Fibroblast of skin of scalp (primary cell): ENCODE measurements at regions not wholly inside any gene's neighbourhood (a gene's known extent, or its start where the extent isn't known, plus 50 kb on each side); places are given as distances from the start of the nearest gene placed in this dataset.
A peak's percentile ranks its signal among the peaks of the same experiment; 100 is the strongest.
"Not testable (repeated sequence)": the region's sequence is repeated elsewhere in the genome, so short reads cannot be mapped to it uniquely, and the experiment has no call there.

ENCODE experiments used
- DNase-seq: peaks from one replicate; pipeline ENCODE4 v3.0.0-alpha.2; 2013

DNA sequence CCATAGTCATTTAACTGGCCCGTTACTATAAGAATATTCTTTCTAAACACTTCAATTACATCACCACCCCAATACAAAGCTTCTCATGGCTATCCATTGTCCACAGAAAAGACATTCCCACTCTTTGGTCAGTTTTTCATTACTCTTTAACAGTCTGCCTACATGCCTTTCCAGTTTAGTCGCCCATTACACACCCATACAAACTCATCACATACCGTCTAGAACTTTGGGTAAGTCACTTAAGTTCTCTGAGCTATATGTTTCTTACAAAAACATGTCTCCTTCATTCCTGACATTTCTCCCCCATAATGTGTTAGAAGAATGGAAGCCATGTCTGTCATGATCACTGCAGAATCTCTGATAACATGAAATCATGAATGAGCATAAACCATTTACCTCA, 108.2 kb upstream of the STK17B start:
- peak; percentile 70 for DNase-seq

DNA sequence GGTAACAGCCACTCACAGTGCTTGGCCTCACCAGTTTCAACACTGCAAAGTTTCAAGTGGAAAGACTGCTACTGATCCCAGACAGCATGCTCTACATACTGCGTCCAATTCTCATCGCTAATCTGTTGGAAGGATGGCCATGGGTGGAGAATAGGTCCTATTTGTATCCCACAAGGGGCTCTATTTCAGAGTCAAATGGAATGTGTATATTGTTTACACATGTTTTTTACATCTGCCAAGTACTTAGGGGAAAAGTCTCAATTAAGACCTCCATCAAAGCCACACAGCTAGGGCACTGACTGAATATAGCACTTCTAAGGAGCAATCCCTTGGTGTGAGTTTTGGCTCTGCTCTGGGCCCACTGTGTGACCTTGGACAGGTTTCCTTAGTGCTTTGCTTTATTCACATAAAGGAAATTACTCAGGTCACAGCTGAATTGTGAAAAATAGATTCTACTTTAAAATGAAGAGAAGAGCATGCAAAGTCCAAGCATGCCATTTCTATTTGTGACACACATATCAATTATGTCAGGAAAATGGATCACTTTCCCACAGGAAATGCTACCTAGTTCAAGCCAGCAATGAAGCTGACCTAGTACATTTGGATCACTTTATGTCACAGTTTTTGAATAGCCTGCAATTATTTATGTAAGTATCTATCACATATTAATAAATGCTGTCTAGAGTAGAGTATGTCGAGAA, 112.9 kb upstream of the STK17B start:
- DNase-seq = peak; percentile 37

DNA sequence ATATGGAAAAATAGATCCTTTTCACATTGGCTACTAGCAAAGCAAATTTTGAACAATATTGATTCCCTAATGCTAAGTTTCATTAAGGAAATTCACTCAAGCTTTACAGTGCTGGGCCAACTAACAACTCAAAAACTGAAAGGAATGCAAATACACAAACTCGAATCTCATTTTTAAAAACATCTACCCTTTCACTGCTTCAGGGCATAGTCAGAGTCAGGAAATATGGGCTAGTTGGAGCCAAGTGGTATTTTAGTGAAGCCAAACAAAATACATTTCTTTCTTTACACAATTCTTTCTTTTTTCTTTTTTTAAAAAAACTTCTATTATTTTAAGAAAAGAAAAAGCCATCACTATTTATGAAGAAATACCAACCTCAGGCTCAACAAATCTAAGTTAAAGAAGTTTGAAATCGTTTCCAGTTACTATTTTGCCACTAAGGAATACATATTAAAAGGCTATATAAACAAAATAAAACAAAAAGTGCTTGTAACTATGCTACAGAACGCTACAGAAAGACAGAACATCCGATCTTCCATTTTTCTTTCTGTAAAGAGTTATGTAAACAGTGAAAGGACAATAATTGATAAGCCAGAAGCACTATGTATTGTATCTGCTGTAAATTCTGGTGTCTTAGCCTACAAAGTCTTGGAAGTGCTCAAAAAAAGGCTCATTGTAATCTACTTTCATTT, 113.6 kb upstream of the STK17B start:
- peak; percentile 70 for DNase-seq

DNA sequence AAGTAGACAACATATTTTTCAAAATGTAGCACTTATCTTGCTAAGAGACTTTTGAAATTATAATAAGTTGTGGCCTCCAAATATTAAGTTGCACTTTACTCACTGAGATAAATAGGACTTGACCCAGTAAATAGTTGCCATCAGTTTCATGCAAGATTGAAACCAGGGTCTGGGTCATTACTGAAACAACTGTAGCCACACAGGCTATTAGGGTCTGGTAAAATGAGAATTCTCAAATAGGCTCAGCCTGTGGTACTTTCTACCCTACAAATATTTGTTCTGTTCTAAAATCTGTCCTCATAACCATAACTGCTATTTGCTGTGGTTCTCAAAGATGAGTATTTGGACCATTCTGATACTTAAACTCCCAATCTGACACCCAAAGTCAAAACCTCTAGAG, 115.4 kb upstream of the STK17B start:
- DNase-seq = no peak

DNA sequence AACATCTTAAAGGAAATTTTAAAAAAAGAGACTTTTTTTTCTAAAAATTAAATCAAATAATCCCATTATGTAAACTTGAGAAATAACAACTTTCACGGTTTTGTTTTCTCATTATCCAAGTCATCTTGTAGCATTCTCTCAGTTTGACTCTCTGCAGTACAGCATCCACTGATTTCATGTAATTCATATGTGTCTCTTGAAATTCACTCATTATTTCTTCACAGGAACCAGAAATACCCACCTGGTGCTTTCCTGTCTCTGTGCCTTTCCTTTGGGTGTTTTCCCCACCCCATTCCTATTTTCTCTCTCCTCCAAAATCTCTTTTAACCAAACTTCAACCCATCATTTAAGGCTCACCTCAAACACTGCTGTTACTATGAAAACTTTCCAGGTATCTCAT, 116.1 kb upstream of the STK17B start:
- DNase-seq = no peak

DNA sequence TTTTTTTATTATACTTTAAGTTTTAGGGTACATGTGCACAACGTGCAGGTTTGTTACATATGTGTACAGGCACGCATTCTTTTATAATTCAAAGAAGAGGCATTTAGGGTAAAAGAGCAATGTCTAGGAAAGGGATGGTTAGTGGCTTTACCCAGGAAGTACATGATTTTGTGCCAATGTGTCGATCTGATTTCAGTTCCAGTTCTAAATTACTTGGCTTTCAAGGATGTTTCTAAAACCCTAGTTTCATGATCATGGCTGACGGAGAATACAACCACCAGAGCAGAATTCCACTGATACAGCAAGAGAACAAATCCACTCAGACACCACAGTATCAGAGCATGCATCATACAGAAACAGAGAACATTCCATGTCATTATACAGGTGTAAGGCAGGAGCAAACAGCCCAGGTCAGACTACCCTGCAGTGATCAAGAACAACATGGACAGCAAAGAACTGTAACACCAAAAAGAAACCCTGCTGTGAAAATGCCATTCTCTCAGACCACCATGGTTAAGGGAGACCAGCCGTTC, 116.7 kb upstream of the STK17B start:
- no peak for DNase-seq

DNA sequence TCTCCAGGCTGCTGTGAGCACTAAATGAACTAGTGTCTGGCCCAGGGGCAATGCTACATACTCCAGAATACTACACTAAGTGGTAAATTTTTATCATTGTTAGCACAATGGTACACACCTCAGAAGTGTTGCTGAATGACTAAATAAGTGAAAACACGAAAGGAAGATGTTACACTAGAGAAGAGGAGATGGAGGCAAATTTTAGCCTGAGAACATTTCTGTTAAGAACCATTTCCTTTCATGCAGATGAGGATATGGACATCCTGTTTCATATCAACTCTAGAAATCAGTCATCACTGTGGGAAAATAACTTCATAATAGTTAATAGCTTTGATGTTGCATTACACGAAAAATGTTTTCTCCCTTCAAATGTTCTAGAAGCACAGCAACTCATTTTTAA, 117.6 kb upstream of the STK17B start:
- no peak for DNase-seq

DNA sequence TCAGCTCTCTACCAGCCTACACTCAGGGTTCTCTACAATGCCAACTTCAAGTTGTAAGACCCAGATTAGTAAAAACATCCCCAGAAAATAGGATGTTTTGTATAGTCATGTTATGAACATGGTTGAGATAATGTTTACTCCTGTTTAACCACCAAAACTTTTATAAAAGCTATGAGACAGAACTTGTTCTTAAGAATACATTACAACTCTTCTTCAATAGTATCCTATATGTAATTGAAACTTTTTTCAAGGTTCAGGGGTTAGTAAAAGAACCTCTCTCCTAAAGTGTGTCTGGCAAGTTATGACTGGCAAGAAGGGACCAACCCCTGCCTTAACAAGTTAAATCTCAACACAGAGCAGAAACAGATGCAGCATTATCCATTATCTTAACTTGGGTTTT, 118.8 kb upstream of the STK17B start:
- no peak for DNase-seq

DNA sequence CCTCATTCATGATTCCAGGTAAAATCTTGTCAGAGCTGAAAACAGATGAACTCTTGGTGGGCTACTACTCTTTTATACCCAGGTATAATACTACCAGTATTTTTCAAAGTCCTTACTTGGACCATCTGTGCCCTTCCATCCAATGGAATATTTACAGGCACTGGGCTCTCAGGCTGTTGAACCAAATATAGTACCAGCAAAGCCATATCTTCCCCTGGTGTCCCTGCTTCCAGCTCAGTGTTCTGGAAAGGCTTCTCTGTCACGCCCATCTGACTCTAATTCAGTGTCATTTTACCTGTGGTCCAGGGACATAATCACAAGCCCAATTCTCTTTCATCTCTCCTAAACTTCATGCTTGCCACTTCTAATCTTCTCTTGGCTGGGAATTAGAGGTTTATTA, 119.2 kb upstream of the STK17B start:
- no peak for DNase-seq

DNA sequence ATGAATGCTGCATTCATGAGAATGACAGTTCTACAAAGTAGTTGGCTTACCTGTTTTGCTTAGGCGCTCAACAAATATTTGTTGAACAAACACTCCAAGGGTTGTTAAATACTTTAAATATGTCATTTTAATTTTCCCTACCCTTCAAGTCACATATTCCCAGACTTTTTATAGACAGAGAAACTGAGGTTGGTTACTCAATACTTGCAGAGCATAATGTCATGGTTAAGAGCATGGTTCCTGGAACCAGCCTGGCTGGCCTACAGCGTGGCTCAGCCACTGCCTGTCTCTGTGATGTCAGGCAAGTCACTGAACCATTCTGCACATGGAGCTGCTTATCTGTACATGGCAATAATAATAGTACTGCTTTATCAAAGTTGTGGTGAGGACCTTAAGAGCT, 120.0 kb upstream of the STK17B start:
- DNase-seq = no peak

DNA sequence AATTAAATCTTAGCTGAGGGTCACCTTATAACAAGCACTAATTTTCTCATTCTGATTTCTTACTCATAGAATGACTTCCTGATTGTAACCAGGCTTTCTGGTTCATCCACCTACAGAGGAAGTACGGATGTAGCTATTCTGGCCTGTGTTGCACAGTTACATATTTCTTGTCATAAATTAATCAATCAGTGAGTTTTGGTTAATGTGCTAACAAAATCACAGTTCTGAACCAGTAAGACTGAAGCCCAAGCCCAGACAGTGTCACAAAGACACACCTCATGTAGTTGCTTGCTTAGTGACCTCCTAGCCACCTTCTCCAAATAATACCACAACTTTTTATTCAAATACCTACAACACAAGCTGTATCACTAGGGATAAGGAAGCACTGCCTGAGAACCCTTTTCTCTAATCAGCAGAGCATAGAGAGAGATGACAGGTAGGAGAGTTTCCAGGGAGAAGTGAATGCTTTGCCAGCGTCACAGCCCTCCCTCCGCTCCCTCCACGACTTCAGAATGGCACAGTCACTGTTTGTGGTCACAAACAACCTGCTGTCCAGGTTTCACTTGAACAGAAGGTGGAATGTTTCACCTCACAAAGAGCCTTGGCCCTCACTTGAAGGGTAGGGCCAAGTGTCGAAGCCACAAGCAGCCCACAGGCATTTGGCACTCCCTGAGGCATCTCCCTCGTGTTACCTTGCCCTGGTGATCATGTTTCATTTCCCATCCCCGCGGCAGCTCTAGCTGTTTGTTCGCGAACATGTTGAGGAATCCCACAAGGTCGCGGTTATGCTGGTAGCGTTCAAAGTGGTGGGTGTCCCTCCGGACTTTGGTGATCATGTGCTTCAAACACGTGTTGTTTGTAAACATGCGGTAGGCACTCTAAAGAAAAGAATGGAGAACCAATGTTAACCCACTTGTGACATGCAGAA, 120.8 kb upstream of the STK17B start:
- no peak for DNase-seq

DNA sequence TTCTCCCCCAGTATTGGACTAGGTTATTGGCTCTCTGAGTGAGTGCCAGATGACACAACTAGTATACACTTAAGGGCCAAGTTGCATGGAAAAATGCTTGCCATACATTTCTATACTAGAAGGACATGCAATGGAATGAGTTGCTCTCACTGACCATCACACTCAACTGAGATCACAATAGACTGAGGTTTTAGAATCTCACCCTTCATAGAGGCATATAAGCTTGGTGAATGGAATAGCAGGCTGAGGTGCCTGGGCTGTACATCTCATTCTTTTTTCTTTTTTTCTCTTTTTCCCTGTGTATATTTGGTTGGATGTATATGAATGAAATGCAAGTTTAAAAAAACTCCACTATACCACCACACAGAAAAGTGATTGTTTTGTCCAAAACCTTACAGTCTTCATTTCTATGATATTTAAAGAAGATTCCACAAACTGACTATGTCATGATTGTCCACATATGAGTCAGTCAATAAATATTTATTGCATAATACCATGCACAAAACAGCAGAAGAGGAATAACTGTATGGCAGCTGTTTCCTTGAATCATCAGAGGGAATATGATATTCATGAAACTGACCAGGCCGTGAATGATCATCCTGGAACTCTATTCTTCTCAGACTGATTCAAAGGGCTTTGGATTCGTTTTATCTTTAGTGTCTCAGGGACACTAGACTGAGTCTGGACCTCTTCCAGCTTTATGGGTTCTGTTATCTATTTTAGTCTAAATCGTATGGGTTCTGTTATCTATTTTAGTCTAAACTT, 122.6 kb upstream of the STK17B start:
- peak; percentile 87 for DNase-seq

DNA sequence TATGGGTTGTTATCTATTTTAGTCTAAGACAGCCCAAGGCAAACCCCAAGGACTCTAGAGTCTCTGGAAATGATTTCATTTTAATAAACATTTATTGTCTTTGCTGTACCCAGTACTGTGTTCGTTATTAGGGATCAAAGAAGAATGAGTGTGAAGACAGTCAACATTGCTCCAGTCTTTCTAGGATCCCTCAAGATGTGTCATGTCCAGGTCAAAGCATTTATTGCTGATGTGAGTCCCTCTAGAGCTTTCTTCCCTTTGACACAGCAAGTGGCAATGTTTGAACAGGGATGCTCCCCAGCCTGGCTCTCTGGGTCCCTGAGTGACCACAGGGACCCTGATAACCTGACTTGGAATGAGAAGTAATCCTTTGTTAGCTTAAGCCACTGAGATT, 123.1 kb upstream of the STK17B start:
- no peak for DNase-seq

DNA sequence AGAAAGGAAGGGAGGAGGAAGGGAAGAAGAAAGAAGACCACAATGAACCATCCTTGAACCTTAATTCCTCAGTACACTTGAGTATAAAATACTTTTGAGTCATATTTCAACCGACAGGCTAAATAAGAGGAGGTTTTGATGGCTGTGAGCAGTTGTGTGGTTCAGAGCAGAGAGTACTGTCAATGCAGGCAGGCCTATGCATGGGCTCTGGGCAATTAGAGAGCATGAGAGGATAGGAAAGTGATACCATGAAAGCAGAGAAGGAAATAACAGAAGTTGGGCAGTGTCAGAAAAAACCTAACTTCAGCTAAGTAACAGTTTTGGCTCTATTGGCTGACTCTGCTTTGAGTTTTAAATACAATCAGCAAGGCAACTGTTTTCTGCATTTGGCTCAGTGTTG, 123.6 kb upstream of the STK17B start:
- no peak for DNase-seq

DNA sequence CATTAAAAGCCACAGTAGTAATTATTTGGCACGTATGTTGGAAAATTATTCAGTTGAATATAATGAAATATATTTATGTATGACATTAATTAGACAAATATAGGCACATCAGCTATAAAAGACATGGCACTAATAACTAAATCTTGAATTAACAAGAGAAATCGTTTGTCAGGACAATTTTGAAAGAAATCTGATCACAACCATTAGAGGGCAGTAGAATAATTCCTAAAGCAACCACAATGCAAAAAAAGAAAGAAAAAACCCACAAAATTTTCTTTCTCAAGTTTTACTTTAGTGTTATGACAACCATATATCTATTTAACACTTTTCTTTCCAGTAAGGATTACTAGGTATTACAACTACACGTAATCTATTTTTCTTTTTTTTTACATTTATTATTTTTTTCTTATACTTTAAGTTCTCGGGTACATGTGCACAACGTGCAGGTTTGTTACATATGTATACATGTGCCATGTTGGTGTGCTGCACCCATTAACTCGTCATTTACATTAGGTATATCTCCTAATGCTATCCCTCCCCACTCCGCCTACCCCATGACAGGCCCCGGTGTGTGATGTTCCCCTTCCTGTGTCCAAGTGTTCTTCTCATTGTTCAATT, 126.8 kb upstream of the STK17B start:
- DNase-seq = not testable (repeated sequence)

DNA sequence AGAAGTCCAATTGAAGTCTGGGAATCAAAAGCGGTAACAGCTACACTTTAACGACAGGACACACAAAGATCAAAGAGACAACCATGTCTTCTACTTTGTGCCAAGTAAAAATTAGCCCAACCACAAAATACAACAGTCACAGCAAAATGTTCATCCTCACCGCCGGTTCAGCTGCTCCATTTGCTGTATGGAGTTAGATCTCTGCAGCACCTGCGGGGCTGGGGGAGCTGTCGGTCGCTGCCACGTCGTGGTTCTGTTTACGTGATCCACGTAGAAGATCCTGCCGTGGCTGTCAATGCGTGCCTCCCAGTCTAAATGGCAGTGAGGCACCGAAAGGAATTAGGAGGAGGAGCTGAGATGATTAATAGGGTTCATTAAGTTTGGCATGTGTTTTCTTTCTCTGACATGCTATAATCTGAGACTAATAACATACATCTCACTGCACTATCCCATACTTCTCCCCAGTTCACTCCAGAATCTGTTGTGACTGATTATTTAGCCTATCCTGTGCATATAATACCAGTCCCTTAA, 136.5 kb upstream of the STK17B start:
- peak; percentile 47 for DNase-seq

DNA sequence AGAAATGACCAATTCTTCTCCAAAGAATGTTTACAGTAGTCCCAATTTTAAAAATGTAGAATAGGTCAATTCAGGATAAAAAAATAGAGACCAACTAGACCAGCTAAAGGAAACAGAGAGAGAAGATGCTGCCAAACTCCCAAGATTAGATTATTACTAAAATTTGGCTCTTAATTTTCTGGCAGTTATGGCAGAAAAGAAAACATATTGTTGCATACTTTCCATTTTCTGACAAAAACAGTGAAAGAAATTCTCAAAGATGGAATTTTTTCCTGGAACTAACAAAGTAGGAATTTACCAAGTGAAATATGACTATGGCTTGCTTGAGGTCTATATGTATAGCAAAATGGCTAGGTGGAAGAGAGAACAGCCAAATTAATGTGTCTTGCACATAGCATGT, 138.3 kb upstream of the STK17B start:
- peak; percentile 71 for DNase-seq

DNA sequence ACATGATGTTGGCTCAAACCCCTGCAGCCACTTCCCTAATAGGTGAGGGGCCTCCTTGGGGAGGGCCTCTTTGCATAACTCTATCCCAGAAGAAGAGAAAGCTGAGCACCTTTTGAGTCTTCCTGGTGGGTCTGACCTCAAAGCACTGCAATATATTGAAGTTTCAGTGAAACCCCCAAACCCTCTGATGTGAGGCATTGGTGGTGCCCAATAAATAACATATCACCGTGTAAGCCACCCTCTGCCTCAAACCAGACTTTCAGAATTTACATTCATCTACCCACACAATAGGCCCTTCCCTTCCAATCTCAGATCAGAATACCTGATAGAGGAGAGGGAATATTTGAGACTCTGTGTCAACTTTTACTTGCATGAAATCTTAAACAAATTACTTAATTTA, 142.8 kb upstream of the STK17B start:
- DNase-seq = no peak

DNA sequence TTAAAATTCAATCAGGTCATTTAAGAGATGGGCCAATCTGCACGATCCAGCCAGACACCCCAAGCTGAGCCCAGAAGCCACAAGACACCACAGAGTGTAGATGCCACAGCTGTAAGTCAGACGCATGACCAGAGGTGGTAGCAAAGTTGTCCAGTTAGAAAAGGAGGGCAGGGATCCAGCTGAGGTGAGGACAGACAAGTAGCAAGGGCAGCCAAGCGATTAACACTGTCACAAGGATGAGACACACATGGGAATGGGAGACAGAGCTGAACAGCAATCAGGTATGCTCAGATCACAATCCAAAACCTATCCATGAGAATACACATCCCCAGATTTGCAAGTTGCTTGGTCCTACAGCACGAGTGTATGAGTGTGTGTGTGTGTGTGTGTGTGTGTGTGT, 143.4 kb upstream of the STK17B start:
- DNase-seq = peak; percentile 71

DNA sequence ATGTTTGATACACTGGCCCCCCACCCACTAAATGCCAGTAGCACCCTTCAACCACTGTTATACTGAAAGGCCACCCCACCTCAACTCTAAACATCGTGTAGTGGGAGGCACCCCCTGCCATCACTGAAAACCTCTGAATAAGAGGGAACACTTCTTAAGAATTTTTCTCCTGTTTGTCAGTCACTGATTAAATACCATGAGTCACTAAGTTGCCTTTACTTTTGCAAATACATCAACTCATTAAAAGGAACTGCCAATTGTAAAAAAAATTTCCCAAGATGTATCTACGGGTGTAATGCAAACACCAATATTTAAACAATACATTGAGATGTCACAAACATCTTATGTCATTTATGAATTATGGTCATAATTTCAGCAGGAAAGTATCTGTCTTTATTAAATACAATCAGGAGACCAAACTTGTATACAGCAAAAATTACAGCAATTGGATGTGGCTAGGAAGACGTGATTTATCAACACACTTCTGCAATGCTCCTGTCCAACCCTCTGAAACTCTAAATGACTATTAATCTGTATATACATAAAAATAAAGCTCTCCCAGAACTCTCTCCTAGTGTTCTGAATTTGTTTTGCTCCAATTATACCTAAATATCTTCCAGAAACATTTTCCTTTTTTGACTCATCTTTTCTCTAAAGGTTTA, 144.1 kb upstream of the STK17B start:
- peak; percentile 47 for DNase-seq

DNA sequence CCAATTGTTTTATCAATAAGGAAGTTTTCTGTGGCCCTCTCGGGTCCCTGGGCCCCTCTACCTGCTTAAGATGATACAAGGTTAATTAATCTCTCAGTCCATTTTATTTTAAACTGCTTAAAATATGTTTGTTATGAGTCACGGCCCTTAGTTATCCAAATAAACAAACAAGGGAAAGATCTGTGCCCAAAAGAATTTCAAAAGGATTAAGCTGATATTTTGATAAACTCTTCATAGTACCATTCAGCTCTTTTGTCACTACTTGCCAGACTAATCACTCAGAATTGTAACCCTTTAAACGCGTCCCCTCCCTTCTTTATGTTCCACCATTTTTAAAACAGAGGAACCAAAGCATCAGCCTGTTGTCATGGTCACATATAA, 144.7 kb upstream of the STK17B start:
- peak; percentile 49 for DNase-seq
